AG09319 (cell line): ENCODE measurements at regions not wholly inside any gene's neighbourhood (a gene's known extent, or its start where the extent isn't known, plus 50 kb on each side); places are given as distances from the start of the nearest gene placed in this dataset.

Experiments used
- DNase-seq: peaks from one replicate; pipeline ENCODE4 v3.0.0-alpha.2; 2010; ENCODE audit warnings: low read depth; ENCODE audit errors: extremely low read depth
- CTCF ChIP-seq: IDR thresholded peaks from 2 replicates; pipeline ENCODE4 v1.5.1; 2011; ENCODE audit warnings: low read depth, mild to moderate bottlenecking, inconsistent platforms, low read length, moderate library complexity

- peak; percentile 43 for DNase-seq
- peak; percentile 68 for TF ChIP-seq CTCF
These were observed 272.2 kb downstream of the AUH start for GRCh38 chr9:91089405-91090129.

- TF ChIP-seq CTCF: no peak
- DNase-seq: no peak
These were observed 271.6 kb downstream of the AUH start for GRCh38 chr9:91090130-91090410.

GRCh38 chr9:91092214-91092613, 269.5 kb downstream of the AUH start:
- TF ChIP-seq CTCF: no peak
- DNase-seq: no peak

GRCh38 chr9:91094324-91095088, 267.2 kb downstream of the AUH start:
- no peak for TF ChIP-seq CTCF
- no peak for DNase-seq

GRCh38 chr9:91098203-91098850, 263.4 kb downstream of the AUH start:
- DNase-seq: no peak
- TF ChIP-seq CTCF: no peak

- DNase-seq: no peak
- no peak for TF ChIP-seq CTCF
These were observed 262.3 kb downstream of the AUH start for GRCh38 chr9:91099436-91099835.

- no peak for DNase-seq
- no peak for TF ChIP-seq CTCF
These were observed 260.8 kb downstream of the AUH start for GRCh38 chr9:91100878-91101450.
